AG09309 (cell line): ENCODE measurements at regions not wholly inside any gene's neighbourhood (a gene's known extent, or its start where the extent isn't known, plus 50 kb on each side); places are given as distances from the start of the nearest gene placed in this dataset.

Source experiments
- DNase-seq: peaks from one replicate; pipeline ENCODE4 v3.0.0-alpha.2; 2010; ENCODE audit warnings: low read depth
- H3K4me3 ChIP-seq: 2 replicates; pipeline ENCODE4 v1.5.1; 2011; ENCODE audit warnings: mild to moderate bottlenecking, low read depth, low read length, moderate library complexity; ENCODE audit not compliant: control insufficient read depth
- TF ChIP-seq, protein P1 (sequence below): IDR thresholded peaks from 2 replicates; pipeline ENCODE4 v1.5.1; 2011; ENCODE audit warnings: mild to moderate bottlenecking, low read depth, low read length, inconsistent platforms; ENCODE audit not compliant: insufficient read depth, control insufficient read depth; ENCODE audit errors: missing control alignments

DNA sequence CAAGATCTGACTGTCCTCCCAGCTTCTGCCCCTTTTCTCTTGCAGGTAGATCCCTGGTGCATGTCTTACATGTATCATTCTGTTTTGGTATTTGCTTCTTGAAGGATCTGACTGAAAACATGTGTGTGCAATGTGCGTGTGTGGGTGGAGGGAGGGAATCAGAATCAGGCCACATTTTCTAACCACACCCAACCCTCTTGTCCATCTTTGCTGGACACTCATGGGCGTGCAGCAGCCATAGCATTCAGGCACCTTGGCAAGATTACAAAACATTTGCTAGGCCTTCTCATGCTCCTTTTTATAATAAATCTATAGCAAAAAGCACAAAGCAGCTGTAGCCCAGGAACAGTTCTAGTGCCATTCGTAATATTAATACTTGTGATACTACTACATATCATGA lies 233.6 kb upstream of the E2F7 start:
- DNase-seq: peak; percentile 13
- no peak overlapping the region for H3K4me3 ChIP-seq
- TF ChIP-seq, protein P1, sequence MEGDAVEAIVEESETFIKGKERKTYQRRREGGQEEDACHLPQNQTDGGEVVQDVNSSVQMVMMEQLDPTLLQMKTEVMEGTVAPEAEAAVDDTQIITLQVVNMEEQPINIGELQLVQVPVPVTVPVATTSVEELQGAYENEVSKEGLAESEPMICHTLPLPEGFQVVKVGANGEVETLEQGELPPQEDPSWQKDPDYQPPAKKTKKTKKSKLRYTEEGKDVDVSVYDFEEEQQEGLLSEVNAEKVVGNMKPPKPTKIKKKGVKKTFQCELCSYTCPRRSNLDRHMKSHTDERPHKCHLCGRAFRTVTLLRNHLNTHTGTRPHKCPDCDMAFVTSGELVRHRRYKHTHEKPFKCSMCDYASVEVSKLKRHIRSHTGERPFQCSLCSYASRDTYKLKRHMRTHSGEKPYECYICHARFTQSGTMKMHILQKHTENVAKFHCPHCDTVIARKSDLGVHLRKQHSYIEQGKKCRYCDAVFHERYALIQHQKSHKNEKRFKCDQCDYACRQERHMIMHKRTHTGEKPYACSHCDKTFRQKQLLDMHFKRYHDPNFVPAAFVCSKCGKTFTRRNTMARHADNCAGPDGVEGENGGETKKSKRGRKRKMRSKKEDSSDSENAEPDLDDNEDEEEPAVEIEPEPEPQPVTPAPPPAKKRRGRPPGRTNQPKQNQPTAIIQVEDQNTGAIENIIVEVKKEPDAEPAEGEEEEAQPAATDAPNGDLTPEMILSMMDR: no peak

DNA sequence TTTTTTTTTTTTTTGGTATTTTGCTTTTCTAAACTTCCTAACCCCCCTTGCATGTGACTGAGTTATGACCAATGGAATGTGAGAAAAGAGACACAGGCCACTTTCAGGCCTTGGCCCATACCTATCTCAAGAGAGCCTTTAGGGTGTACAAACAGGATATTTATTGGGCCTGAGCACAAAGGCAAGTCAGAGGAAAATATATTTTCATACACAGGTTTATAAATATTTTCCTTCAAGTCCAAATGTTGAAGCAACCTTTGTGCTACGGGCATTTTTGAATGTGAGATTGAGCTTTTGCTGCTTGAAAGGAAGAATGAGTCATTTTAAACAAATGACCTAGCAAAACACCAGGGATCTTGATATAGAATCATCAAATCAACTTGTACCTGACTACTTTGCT lies 228.6 kb upstream of the E2F7 start:
- TF ChIP-seq, protein P1: no peak
- no peak for DNase-seq
- H3K4me3 ChIP-seq: no peak overlapping the region

DNA sequence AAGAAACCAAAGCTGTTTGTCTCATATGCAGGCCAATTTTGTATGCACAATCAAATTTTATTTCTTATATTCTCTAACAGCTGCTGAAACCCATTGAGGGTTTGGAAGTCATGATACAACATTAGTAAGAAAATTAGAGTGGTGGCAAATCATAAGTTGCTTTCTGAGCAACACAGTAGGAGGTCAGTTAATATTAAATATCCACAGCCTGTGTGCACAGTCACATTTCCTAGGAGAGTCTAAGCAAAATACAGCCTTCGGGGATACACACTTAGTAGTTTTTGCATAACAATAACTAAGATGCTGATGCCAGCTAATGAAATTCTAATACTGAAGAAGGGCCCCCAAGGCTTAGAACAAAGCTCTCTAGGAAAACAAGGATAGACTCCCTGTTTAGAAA lies 209.6 kb upstream of the E2F7 start:
- H3K4me3 ChIP-seq: no peak overlapping the region
- DNase-seq: no peak
- TF ChIP-seq, protein P1: no peak

DNA sequence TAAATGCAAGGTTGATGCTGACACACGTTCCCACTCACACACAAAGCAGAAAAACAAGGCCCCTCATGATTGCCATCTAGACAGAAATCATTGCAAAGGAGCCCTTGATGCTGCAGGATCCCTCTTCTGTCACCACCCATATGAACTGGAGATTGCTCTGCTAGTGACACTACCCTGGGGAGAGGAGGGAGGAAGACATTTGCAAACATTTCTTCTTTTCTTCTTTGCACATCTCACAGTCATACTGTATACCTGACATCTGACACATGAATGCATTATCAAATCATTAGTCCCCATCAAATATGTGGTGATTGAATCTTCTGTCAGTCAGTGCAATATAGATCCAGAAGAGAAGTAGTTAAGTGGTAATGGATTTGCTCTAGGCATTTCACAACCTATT lies 208.5 kb upstream of the E2F7 start:
- TF ChIP-seq, protein P1: no peak
- no peak for DNase-seq
- no peak overlapping the region for H3K4me3 ChIP-seq

DNA sequence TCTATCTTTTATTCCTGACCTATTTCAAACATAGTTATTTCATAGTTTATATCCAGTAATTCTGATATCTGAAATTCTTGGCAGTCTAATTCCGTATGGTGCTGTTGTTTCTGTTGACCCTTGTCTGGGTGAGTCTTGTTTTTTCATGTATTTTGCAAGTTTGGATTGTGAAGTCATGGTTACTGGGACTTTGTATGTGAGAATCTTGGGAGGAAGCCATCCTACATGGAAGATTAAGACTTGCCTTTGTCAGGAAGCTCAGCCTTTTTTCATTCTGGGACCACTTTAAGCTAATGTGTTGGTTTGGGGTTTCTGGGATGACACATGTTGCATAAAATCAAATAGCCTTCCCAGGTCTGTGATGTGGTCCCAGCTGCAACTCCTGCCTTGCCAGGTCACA lies 191.6 kb upstream of the E2F7 start:
- TF ChIP-seq, protein P1: no peak
- DNase-seq: no peak
- H3K4me3 ChIP-seq: no peak overlapping the region

DNA sequence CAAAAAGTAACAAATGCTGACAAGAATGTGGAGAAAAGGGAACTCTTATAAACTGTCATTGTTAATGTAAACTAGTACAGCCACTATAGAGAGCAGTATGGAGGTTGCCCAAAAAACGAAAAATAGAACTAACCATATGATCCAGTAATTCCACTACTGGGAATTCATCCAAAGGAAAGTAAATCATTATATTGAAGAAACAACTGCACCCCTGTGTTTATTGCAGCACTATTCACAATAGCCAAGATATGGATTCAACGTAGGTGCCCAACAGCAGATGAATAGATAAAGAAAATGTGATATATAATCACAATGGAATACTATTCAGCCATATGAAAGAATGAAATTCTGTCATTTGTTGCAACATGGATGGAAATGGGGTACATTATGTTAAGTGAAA lies 188.0 kb upstream of the E2F7 start:
- DNase-seq: no peak
- TF ChIP-seq, protein P1: no peak
- no peak overlapping the region for H3K4me3 ChIP-seq

DNA sequence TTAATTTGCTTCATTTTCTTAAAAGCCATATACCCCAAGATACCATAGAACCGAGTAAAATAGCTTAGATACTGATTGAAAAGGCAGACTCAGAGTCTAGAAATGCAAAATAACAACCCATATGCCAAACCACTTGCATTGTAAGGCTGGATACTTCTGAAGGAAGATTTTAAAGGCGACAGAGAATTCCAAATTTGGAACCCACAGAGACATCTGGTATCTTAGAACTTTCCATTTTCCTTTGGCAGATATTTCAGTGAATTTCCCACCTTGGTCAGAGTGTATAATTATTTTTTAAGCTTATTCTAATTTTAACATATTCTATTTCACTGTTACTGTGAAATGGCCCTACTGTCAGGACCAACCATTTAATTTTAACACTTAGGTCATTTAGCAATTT lies 186.4 kb upstream of the E2F7 start:
- no peak for DNase-seq
- TF ChIP-seq, protein P1: no peak
- no peak overlapping the region for H3K4me3 ChIP-seq
